Inflammatory macrophage treated with lipopolysaccharide for 1 hour (primary cell): ENCODE measurements at regions not wholly inside any gene's neighbourhood (a gene's known extent, or its start where the extent isn't known, plus 50 kb on each side); places are given as distances from the start of the nearest gene placed in this dataset.
"Not testable (repeated sequence)": the region's sequence is repeated elsewhere in the genome, so short reads cannot be mapped to it uniquely, and the experiment has no call there.

Source experiments
- DNase-seq, 2 donors: peaks; one replicate each; pipeline ENCODE4 v3.0.0-alpha.2; 2020 to 2022

DNA sequence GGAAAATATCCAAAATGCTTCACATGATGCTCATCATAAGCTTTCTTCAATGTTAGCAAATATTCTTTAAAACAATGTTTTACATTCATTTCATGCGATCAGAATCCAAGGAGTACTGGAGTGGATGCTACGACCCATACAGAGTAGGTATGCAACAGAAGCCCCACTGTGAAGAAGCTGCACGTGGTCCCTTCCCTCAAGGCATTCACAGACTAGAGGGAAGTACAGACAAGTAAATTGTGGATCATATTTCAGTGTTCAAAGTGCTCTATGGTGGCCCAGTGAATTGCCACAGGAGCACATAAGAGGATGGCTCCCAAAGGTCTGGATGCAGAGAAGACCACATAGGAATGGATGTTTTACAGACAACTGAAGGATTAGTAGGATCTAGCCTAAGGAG is 789.9 kb downstream of the IGSF11 start:
- DNase-seq: no peak

DNA sequence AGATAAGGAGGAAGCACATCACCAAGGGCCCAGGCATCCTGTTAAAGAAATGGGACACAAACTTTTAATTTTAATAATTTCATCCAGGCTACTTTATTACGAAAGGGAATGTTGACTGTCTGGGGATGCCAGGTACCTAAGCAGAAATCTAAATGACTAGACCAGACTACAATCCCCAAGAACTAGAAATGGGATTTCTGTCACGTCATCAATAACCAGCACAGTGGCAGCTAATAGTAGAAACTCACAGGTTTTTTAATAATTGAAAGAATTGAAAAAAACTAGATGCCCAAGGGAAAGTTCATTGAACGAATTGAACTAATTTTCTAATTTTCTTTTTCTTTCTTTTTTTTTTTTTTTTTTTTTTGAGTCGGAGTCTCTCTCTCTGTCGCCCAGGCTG is 789.3 kb downstream of the IGSF11 start:
- no peak for DNase-seq

- DNase-seq: not testable (repeated sequence)
These were observed 775.8 kb downstream of the IGSF11 start for GRCh38 chr3:118258850-118259249.

- no peak for DNase-seq
These were observed 771.7 kb downstream of the IGSF11 start for GRCh38 chr3:118262800-118263402.

- no peak for DNase-seq
These were observed 767.1 kb downstream of the IGSF11 start for GRCh38 chr3:118267588-118267987.

GRCh38 chr3:118269537-118270125 is 765.0 kb downstream of the IGSF11 start:
- no peak for DNase-seq

- DNase-seq: no peak
These were observed 761.7 kb downstream of the IGSF11 start for GRCh38 chr3:118272991-118273390.

- DNase-seq: no peak
These were observed 756.8 kb downstream of the IGSF11 start for GRCh38 chr3:118277814-118278213.

GRCh38 chr3:118292841-118293240 is 741.8 kb downstream of the IGSF11 start:
- DNase-seq: no peak

DNA sequence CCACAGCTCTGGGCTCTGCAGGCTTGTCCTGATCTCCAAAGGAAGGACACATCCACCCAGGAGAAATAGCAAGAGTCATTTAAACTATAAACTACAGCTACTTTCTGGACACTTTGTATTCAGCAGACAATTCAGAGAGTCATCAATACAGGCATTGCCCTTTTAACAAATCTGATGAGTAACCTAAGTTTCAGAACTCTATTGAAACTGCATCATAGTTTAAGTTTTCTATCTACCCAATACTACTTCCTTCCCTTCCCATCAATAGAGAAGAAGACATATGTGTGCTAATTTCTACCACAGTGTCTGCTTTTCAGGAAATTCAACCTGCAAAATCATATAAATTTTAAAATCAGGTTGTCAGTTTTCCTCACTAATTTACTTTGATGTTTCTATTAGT is 736.5 kb downstream of the IGSF11 start:
- DNase-seq: no peak

- no peak for DNase-seq
These were observed 730.1 kb downstream of the IGSF11 start for GRCh38 chr3:118304557-118304956.

GRCh38 chr3:118332699-118333098 is 701.9 kb downstream of the IGSF11 start:
- no peak for DNase-seq

- no peak for DNase-seq
These were observed 697.0 kb downstream of the IGSF11 start for GRCh38 chr3:118337649-118338048.

- DNase-seq: no peak
These were observed 687.1 kb downstream of the IGSF11 start for GRCh38 chr3:118347396-118348168.

DNA sequence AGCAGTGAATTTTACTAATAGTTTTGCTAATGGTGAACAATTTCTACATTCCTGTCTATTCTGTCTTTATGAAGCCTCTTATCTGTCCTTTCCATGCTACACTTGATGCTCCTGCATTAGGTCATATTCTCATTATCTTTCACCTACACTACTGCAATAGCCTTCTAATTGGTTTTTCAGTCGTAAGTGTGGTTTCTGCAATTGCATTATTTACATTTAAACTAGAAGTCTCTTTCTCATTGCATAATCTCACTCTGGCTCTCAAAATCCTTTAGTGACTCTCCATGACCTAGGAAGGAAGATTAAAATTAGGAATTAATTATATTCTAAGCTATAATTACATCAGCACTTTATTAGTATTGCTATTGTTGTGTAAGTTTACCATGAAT is 686.5 kb downstream of the IGSF11 start:
- DNase-seq: no peak

- no peak for DNase-seq
These were observed 680.1 kb downstream of the IGSF11 start for GRCh38 chr3:118354556-118354955.

GRCh38 chr3:118369892-118370491 is 664.7 kb downstream of the IGSF11 start:
- no peak for DNase-seq

GRCh38 chr3:118380576-118380975 is 654.1 kb downstream of the IGSF11 start:
- DNase-seq: no peak

GRCh38 chr3:118396491-118396890 is 638.2 kb downstream of the IGSF11 start:
- no peak for DNase-seq

- no peak for DNase-seq
These were observed 634.6 kb downstream of the IGSF11 start for GRCh38 chr3:118400086-118400485.

- no peak for DNase-seq
These were observed 633.8 kb downstream of the IGSF11 start for GRCh38 chr3:118400886-118401285.

DNA sequence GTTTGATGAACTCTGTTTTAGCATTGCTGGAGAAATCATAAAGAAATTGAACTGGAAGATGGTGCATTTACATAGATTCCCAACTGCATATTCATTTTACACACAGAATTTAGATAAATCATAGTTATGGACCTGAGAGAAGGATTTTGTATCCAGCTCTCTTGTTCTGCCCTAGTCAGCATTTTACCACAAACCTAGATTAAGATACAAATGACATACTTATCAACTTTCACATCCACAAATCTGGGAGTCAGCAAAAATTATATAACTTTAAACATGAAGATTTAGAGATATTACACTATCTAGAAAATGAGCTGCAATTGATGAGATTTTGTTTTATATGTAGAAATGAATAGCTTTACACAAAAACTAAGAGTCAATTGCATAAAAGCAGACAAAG is 632.8 kb downstream of the IGSF11 start:
- no peak for DNase-seq

DNA sequence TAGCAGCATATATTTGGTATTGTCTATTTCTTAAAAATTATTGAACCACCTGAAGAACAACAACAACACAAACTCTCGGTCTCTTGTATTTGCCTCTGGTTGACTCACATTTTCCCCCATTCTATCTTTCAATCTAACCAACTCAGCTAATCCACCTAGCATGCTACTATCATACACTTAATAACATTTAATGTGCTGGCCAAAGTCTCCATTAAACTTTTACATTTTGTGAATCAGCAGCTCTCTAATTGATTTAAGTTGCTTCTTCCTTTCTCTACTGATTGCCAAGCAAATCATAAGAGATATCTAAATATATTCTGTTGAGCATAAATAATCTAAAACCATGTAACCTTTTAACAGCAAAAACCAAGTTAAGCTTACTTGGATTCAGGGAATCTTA is 631.7 kb downstream of the IGSF11 start:
- no peak for DNase-seq

DNA sequence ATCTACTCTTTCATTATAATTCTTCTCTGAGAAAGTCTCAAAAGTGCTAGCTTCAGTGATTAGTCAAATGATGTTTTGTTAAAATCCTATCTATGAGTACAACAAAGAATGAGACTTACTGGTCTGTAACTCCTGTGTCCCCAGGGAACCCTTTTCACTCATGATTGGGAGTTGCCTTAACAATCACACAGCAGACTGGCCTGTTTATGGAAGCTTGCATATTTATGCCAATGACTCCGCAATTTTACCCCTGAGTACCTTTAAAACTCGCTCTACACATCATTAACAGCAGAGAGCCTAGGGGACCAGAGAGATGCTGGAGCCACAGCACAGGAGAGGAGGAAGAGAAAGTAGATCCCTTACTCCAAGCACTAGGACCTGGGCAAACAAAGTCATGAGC is 628.1 kb downstream of the IGSF11 start:
- no peak for DNase-seq
